ENCODE measurements at regions not wholly inside any gene's neighbourhood (a gene's known extent, or its start where the extent isn't known, plus 50 kb on each side); places are given as distances from the start of the nearest gene placed in this dataset.

DNA sequence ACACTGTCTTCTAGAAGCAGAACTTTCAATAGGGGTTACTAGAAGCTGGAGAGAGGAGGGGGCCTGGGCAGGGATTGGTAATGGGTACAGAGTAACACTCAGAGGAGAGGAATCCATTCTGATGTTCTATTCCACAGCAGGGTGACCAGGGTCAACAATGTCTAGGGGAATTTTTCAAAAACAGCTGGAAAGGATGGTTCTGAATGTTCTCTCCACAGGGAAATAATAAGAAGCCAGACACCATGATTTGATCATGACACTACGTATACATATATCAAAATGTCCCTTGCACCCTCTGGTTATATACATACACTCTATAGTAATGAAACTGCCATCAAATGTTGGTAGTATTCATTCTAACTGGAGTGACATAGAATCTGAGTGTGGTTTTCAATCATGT, 111.2 kb upstream of the TOP3B start:
- ChIA-PET CTCF (no interaction called here), POLR2A (ENCODE audit: low non-redundant PET) (no interaction called here)
- no peak for TF ChIP-seq CTCF (conservative IDR thresholded peaks at IDR 0.05; ENCODE audit: low read depth)
- no peak for DNase-seq (ENCODE audit: low spot score)
- no peak overlapping the region for H3K27ac ChIP-seq

DNA sequence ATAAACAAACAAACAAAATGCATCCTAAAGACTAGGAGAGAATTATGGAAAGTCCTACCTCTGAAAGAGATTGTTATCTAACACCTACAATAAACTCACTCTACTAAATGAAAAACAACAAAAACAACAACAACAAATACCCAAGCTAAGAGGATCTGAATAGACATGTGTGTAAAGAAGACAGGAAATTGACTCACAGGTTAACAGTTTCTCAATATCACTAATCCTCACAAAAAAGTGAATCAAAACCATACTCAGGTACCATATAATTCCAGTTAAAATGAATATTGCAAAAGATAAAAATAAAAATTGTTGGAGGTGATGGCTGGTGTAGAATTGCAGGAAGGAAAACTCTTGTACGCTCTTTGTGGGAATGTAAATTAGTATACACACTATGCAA, 110.4 kb upstream of the TOP3B start:
- no peak for DNase-seq (ENCODE audit: low spot score)
- POLR2A ChIA-PET (ENCODE audit: low non-redundant PET), result no interaction called here
- H3K27ac ChIP-seq, result no peak overlapping the region
- TF ChIP-seq CTCF (conservative IDR thresholded peaks at IDR 0.05; ENCODE audit: low read depth), result no peak
- CTCF ChIA-PET, result no interaction called here

DNA sequence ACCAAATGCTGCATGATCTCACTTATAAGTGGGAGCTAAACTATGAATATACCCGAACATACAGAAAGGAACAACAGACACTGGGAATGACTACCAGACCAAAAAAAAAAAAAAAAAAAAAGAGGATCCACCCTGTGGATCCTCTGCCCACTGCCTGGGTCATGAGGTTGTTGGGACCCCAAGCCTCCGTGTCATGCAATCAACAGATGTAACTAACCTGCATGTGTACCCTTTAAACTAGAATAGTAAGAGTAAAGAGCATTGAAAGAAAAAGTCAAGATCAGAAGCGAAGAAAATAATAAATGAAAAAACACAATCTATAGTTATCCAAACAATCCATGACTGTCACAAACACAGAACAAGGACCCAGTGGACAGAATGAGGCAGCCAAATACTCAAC, 109.5 kb upstream of the TOP3B start:
- CTCF ChIA-PET, result no interaction called here
- DNase-seq (ENCODE audit: low spot score), result no peak
- no peak for TF ChIP-seq CTCF (conservative IDR thresholded peaks at IDR 0.05; ENCODE audit: low read depth)
- H3K27ac ChIP-seq, result no peak overlapping the region
- POLR2A ChIA-PET (ENCODE audit: low non-redundant PET), result no interaction called here

DNA sequence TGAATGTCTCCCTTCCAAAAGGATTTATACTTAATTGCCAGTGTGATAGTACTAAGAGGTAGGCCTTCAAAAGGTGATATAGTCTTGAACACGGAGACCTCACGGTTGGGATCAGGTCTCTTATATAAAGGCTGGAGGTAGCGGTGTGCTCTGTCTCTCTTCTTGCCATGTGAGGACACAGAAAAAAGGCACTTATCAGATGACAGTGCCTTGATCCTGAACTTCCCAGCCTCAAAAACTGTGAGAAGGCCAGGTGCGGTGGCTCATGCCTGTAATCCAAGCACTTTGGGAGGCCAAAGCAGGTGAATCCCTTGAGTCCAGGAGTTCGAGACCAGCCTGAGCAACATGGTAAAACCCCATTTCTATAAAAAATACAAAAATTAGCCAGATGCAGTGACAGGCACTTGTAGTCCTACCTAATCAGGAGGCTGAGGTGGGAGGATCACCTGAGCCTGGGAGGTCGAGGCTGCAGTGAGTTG, 108.9 kb upstream of the TOP3B start:
- H3K27ac ChIP-seq, result no peak overlapping the region
- no peak for DNase-seq (ENCODE audit: low spot score)
- CTCF ChIA-PET, result no interaction called here
- TF ChIP-seq CTCF (conservative IDR thresholded peaks at IDR 0.05; ENCODE audit: low read depth), result no peak
- POLR2A ChIA-PET (ENCODE audit: low non-redundant PET), result no interaction called here

DNA sequence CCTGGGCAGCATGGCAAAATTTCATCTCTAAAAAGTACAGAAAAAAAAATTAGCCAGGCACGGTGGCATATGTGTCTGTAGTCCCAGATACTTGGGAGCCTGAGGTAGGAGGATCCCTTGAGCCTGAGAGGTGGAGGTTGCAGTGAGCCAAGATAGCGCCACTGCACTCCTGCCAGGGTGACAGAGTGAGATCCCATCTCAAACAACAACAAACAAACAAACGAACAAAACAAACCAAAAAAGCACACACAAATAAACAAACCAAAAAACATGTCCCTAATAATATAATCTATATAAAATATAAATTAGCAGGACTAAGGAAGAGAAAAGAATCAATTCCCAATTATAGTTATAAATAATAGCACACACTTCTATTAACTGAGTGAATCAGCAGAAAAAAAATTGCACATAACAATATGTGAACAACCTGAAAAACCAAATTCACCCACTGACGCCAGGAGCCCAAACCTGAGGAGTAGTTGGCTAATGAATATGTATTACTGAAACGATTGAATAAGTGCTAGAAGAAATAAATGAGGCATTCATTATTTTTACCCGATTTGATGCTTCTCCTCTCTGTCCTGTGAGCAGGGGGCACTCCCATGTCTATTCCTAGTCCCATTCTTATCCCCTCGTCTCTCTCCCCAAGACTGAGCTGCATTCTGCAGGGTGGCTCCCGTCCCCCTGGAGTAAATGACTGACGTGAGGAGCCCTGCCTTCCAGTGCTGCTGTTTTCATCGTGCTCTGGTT, 108.2 kb upstream of the TOP3B start:
- ChIA-PET CTCF (interaction anchor here (0.6 kb wide), 1 partner anchor 708 kb away, joined by 7 read pairs; no protein-coding TSS in a partner anchor), POLR2A (ENCODE audit: low non-redundant PET) (no interaction called here)
- no peak for DNase-seq (ENCODE audit: low spot score)
- H3K27ac ChIP-seq, result no peak overlapping the region
- no peak for TF ChIP-seq CTCF (conservative IDR thresholded peaks at IDR 0.05; ENCODE audit: low read depth)

DNA sequence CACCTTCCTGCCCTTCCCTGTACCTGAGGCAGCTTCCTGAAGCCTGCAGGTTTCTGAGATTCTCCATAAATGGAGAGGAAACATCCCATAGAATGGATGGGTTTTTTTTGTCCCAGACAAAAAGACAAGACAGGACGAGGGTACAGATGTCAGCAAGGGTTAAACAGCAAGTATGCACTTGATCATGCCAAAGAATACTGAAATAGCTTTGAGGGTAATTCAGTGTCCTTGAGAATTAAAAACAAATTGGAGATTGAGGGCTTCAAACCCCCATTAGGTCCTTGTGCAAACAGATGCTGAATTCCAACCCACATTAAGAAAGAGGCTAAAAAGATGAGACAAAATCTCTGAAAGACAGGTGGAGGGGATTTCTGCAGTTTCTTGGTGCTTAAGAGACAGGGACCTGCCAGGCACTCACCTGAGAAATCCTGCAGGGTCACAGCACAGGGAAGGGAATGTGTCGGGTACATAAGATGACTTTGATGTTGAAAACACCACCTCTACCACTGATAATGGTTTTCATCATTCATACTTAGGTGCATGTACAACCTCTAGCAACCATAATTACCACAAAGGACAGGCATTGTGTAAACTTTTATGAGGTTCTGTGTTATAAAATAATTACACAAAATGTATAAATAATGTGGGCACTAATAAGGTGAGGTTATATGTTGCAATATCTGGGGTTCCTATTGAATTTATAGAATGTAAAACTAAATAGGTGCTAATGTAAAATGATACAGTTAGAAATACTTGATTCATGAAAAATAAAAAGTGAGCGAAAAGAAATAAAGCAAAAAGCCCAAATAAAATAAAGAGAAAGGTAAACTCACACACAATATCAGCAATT, 107.1 kb upstream of the TOP3B start:
- DNase-seq (ENCODE audit: low spot score), result no peak
- H3K27ac ChIP-seq, result no peak overlapping the region
- CTCF ChIA-PET, result interaction anchor here (0.5 kb wide), 1 partner anchor 106 kb away, joined by 3 read pairs; no protein-coding TSS in a partner anchor
- POLR2A ChIA-PET (ENCODE audit: low non-redundant PET), result no interaction called here
- TF ChIP-seq CTCF (conservative IDR thresholded peaks at IDR 0.05; ENCODE audit: low read depth), result no peak
